HEK293 (cell line): ENCODE measurements at regions not wholly inside any gene's neighbourhood (a gene's known extent, or its start where the extent isn't known, plus 50 kb on each side); places are given as distances from the start of the nearest gene placed in this dataset.

Source experiments
- CTCF ChIA-PET: fragments of 350-600 bp; formaldehyde crosslinking; extraction: SDS; loops from one replicate; lab custom pipeline; 2021; ENCODE audit warnings: antibody characterized with exemption; lab: Yijun Ruan, JAX
- POLR2A ChIA-PET: fragments of 300-600 bp; formaldehyde crosslinking; extraction: SDS; loops from one replicate; lab custom pipeline; 2020; ENCODE audit warnings: antibody characterized with exemption, inconsistent platforms; lab: Yijun Ruan, JAX
- H3K27ac ChIP-seq: fragments of 200-500 bp; sonication (Bioruptor generic); 2 replicates; pipeline ENCODE4 v1.5.1; 2014; ENCODE audit warnings: low read depth, low read length, control low read depth, inconsistent platforms; ENCODE audit errors: extremely low read depth
- H3K36me3 ChIP-seq, 2 experiments: fragments of 200-500 bp in 1 of 2; sonication (Bioruptor generic) in 1 of 2; 1 replicate in 1 of 2; 2 replicates in 1 of 2; pipeline ENCODE4 v1.5.1; 2014 to 2017; ENCODE audit warnings: inconsistent platforms in 2 of 2, low read length in 2 of 2; ENCODE audit not compliant: control insufficient read depth in 2 of 2, insufficient read depth in 1 of 2
- H3K4me1 ChIP-seq: fragments of 200-500 bp; sonication (Bioruptor generic); 2 replicates; pipeline ENCODE4 v1.5.1; 2014; ENCODE audit warnings: mild to moderate bottlenecking, low read length, inconsistent platforms; ENCODE audit not compliant: control insufficient read depth, insufficient read depth
- H3K4me3 ChIP-seq: 2 replicates; pipeline ENCODE4 v1.5.1; 2011; ENCODE audit warnings: low read depth, mild to moderate bottlenecking, control low read depth, low read length, moderate library complexity
- H3K9me3 ChIP-seq: fragments of 200-500 bp; sonication (Bioruptor generic); 2 replicates; pipeline ENCODE4 v1.5.1; 2014; ENCODE audit warnings: low read depth, low read length, inconsistent platforms; ENCODE audit not compliant: control insufficient read depth, insufficient read depth
- KLF8 ChIP-seq: fragments of 450-650 bp; formaldehyde crosslinking; IDR thresholded peaks from 2 replicates; pipeline ENCODE4 v1.5.1; 2016; ENCODE audit warnings: missing biosample characterization, missing genetic modification characterization
- ZBTB17 ChIP-seq: fragments of 450-650 bp; formaldehyde crosslinking; IDR thresholded peaks from 2 replicates; pipeline ENCODE4 v1.5.1; 2016; ENCODE audit warnings: missing biosample characterization, missing genetic modification characterization
- ZNF146 ChIP-seq: fragments of 450-650 bp; formaldehyde crosslinking; IDR thresholded peaks from 2 replicates; pipeline ENCODE4 v1.5.1; 2016; ENCODE audit warnings: missing biosample characterization, missing genetic modification characterization
- ZNF239 ChIP-seq: fragments of 450-650 bp; formaldehyde crosslinking; IDR thresholded peaks from 2 replicates; pipeline ENCODE4 v1.5.1; 2016; ENCODE audit warnings: missing biosample characterization, missing genetic modification characterization
- ZNF335 ChIP-seq: fragments of 450-650 bp; formaldehyde crosslinking; conservative IDR thresholded peaks from 2 replicates; pipeline ENCODE4 v1.5.1; 2016; ENCODE audit warnings: missing biosample characterization, missing genetic modification characterization
- ZNF341 ChIP-seq: fragments of 450-650 bp; formaldehyde crosslinking; IDR thresholded peaks from 2 replicates; pipeline ENCODE4; 2016; ENCODE audit warnings: low read depth, missing biosample characterization, missing genetic modification characterization
- ZNF354C ChIP-seq: fragments of 450-650 bp; formaldehyde crosslinking; IDR thresholded peaks from 2 replicates; pipeline ENCODE4 v1.5.1; 2016; ENCODE audit warnings: missing biosample characterization, missing genetic modification characterization, low read depth, borderline replicate concordance
- ZNF366 ChIP-seq: fragments of 450-650 bp; formaldehyde crosslinking; conservative IDR thresholded peaks from 2 replicates; pipeline ENCODE4 v1.5.1; 2016; ENCODE audit warnings: missing biosample characterization, missing genetic modification characterization
- ZNF514 ChIP-seq: fragments of 450-650 bp; formaldehyde crosslinking; IDR thresholded peaks from 2 replicates; pipeline ENCODE4 v1.5.1; 2016; ENCODE audit warnings: missing biosample characterization, missing genetic modification characterization
- ZNF624 ChIP-seq: fragments of 450-650 bp; formaldehyde crosslinking; IDR thresholded peaks from 2 replicates; pipeline ENCODE4 v1.5.1; 2017; ENCODE audit warnings: missing biosample characterization, missing genetic modification characterization
- ZNF654 ChIP-seq: fragments of 450-650 bp; formaldehyde crosslinking; IDR thresholded peaks from 2 replicates; pipeline ENCODE4 v1.5.1; 2016; ENCODE audit warnings: low read depth, missing biosample characterization, missing genetic modification characterization
- ZSCAN5A ChIP-seq: fragments of 450-650 bp; formaldehyde crosslinking; IDR thresholded peaks from 2 replicates; pipeline ENCODE4 v1.5.1; 2016; ENCODE audit warnings: missing biosample characterization, missing genetic modification characterization
- ZXDB ChIP-seq: fragments of 450-650 bp; formaldehyde crosslinking; IDR thresholded peaks from 2 replicates; pipeline ENCODE4 v1.5.1; 2016; ENCODE audit warnings: missing biosample characterization, missing genetic modification characterization
- TF ChIP-seq, protein P1 (sequence below): fragments of 450-650 bp; formaldehyde crosslinking; IDR thresholded peaks from 2 replicates; pipeline ENCODE4; 2016; ENCODE audit warnings: missing biosample characterization, missing genetic modification characterization
- TF ChIP-seq, protein P2 (sequence below): fragments of 450-650 bp; formaldehyde crosslinking; IDR thresholded peaks from 2 replicates; pipeline ENCODE4 v1.5.1; 2016; ENCODE audit warnings: missing biosample characterization, missing genetic modification characterization
- TF ChIP-seq, protein P3 (sequence below): fragments of 450-650 bp; formaldehyde crosslinking; optimal IDR thresholded peaks from 2 replicates; pipeline ENCODE3; 2016; ENCODE audit warnings: missing biosample characterization, mild to moderate bottlenecking, missing genetic modification characterization

- Histone ChIP-seq H3K9me3 (no peaks in the 10 kb centered on the region), H3K4me3 (no peak overlapping the region), H3K36me3 (no peaks in the 10 kb centered on the region), H3K4me1 (no peaks in the 10 kb centered on the region), H3K27ac (no peak overlapping the region)
- TF ChIP-seq ZNF366 (no peak), ZNF335 (tag by site-specific recombination) (no peak), ZSCAN5A (tag by site-specific recombination) (no peak), KLF8 (tag by site-specific recombination) (no peak), ZNF239 (tag by site-specific recombination) (no peak), ZBTB17 (tag by site-specific recombination) (no peak)
- TF ChIP-seq, protein P1, sequence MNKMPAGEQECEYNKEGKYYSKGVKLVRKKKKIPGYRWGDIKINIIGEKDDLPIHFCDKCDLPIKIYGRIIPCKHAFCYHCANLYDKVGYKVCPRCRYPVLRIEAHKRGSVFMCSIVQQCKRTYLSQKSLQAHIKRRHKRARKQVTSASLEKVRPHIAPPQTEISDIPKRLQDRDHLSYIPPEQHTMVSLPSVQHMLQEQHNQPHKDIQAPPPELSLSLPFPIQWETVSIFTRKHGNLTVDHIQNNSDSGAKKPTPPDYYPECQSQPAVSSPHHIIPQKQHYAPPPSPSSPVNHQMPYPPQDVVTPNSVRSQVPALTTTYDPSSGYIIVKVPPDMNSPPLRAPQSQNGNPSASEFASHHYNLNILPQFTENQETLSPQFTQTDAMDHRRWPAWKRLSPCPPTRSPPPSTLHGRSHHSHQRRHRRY (tag by site-specific recombination): no peak
- CTCF ChIA-PET: interaction anchor here (0.6 to 1.4 kb wide), 2 partner anchors 88 to 1191 kb away, joined by 4 to 6 read pairs; no protein-coding TSS in a partner anchor
- POLR2A ChIA-PET: no interaction called here
Measured at GRCh38 chr5:53259176-53259575, 149.6 kb upstream of the MOCS2 start.

GRCh38 chr5:53260446-53260845, 150.9 kb upstream of the MOCS2 start:
- Histone ChIP-seq H3K4me1 (no peaks in the 10 kb centered on the region), H3K36me3 (no peaks in the 10 kb centered on the region), H3K4me3 (no peak overlapping the region), H3K9me3 (no peaks in the 10 kb centered on the region), H3K27ac (no peak overlapping the region)
- POLR2A ChIA-PET: no interaction called here
- CTCF ChIA-PET: interaction anchor here (0.6 to 1.3 kb wide), 2 partner anchors 10 to 466 kb away, joined by 3 to 4 read pairs; no protein-coding TSS in a partner anchor
- TF ChIP-seq ZXDB (tag by site-specific recombination) (no peak), ZNF354C (tag by site-specific recombination) (no peak), ZNF239 (tag by site-specific recombination) (no peak)

- no peaks in the 10 kb centered on the region for H3K9me3 ChIP-seq
- TF ChIP-seq ZNF654 (tag by site-specific recombination): no peak
- no peak for TF ChIP-seq ZNF146 (tag by site-specific recombination)
- TF ChIP-seq ZNF341: no peak
- TF ChIP-seq, protein P2, sequence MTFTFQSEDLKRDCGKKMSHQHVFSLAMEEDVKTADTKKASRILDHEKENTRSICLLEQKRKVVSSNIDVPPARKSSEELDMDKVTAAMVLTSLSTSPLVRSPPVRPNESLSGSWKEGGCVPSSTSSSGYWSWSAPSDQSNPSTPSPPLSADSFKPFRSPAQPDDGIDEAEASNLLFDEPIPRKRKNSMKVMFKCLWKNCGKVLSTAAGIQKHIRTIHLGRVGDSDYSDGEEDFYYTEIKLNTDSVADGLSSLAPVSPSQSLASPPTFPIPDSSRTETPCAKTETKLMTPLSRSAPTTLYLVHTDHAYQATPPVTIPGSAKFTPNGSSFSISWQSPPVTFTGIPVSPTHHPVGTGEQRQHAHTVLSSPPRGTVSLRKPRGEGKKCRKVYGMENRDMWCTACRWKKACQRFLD (tag by site-specific recombination): no peak
- no peak for TF ChIP-seq ZNF514
- TF ChIP-seq, protein P3, sequence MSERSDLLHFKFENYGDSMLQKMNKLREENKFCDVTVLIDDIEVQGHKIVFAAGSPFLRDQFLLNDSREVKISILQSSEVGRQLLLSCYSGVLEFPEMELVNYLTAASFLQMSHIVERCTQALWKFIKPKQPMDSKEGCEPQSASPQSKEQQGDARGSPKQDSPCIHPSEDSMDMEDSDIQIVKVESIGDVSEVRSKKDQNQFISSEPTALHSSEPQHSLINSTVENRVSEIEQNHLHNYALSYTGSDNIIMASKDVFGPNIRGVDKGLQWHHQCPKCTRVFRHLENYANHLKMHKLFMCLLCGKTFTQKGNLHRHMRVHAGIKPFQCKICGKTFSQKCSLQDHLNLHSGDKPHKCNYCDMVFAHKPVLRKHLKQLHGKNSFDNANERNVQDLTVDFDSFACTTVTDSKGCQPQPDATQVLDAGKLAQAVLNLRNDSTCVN: no peak
- no peak for TF ChIP-seq ZNF624 (tag by site-specific recombination)
- H3K36me3 ChIP-seq: no peaks in the 10 kb centered on the region
- no peaks in the 10 kb centered on the region for H3K4me1 ChIP-seq
- ChIA-PET POLR2A (no interaction called here), CTCF (interaction anchor here (0.5 to 1.3 kb wide), 4 partner anchors 11 to 973 kb away, joined by 3 to 4 read pairs (median 4); no protein-coding TSS in a partner anchor)
- H3K27ac ChIP-seq: no peak overlapping the region
- H3K4me3 ChIP-seq: no peak overlapping the region
Measured at GRCh38 chr5:53261245-53261644, 151.7 kb upstream of the MOCS2 start.
